GM18951 (cell line): ENCODE measurements at regions not wholly inside any gene's neighbourhood (a gene's known extent, or its start where the extent isn't known, plus 50 kb on each side); places are given as distances from the start of the nearest gene placed in this dataset.

Experiments
- POLR2A ChIP-seq: IDR thresholded peaks from 4 replicates; pipeline ENCODE4 v1.6.1; 2011; ENCODE audit warnings: mild to moderate bottlenecking; ENCODE audit not compliant: insufficient read length, insufficient read depth; ENCODE audit errors: extremely low read depth
- in situ Hi-C: fragments of 300-500 bp; cut with MboI; formaldehyde crosslinking; loops from one replicate; pipeline ENCODE4 v1.12.0; 2022; ENCODE audit warnings: low sequenced_read_pairs, mixed read lengths, inconsistent platforms; ENCODE audit not compliant: unreplicated experiment

GRCh38 chr7:142626420-142627035, 122.7 kb upstream of the PRSS1 start:
- in situ Hi-C loops: loop anchor here (25.0 kb wide), 1 partner anchor 186 kb away; no protein-coding TSS in a partner anchor
- TF ChIP-seq POLR2A: no peak

GRCh38 chr7:142625216-142625615, 124.1 kb upstream of the PRSS1 start:
- in situ Hi-C loops: loop anchor here (25.0 kb wide), 1 partner anchor 187 kb away; no protein-coding TSS in a partner anchor

GRCh38 chr7:142620402-142620801, 128.9 kb upstream of the PRSS1 start:
- in situ Hi-C loops: no loop called here
- no peak for TF ChIP-seq POLR2A

- in situ Hi-C loops: no loop called here
- no peak for TF ChIP-seq POLR2A
Observed at GRCh38 chr7:142618655-142619351, 130.5 kb upstream of the PRSS1 start.

GRCh38 chr7:142616842-142617241, 132.4 kb upstream of the PRSS1 start:
- in situ Hi-C loops: no loop called here
- TF ChIP-seq POLR2A: no peak

- no peak for TF ChIP-seq POLR2A
- in situ Hi-C loops: no loop called here
Observed at GRCh38 chr7:142616121-142616643, 133.1 kb upstream of the PRSS1 start.

GRCh38 chr7:142615508-142615907, 133.8 kb upstream of the PRSS1 start:
- no peak for TF ChIP-seq POLR2A
- in situ Hi-C loops: no loop called here

GRCh38 chr7:142614116-142614515, 135.2 kb upstream of the PRSS1 start:
- in situ Hi-C loops: no loop called here
- TF ChIP-seq POLR2A: no peak

GRCh38 chr7:142612237-142612881, 136.9 kb upstream of the PRSS1 start:
- TF ChIP-seq POLR2A: no peak
- in situ Hi-C loops: no loop called here

GRCh38 chr7:142611566-142612236, 137.6 kb upstream of the PRSS1 start:
- no peak for TF ChIP-seq POLR2A
- in situ Hi-C loops: no loop called here

GRCh38 chr7:142608630-142609428, 140.4 kb upstream of the PRSS1 start:
- in situ Hi-C loops: no loop called here

GRCh38 chr7:142607351-142607750, 141.9 kb upstream of the PRSS1 start:
- no peak for TF ChIP-seq POLR2A
- in situ Hi-C loops: no loop called here

More at GRCh38 chr7:142608630-142609428, 140.4 kb upstream of the PRSS1 start:
- no peak for TF ChIP-seq POLR2A

GRCh38 chr7:142606081-142606480, 143.2 kb upstream of the PRSS1 start:
- no peak for TF ChIP-seq POLR2A
- in situ Hi-C loops: no loop called here

GRCh38 chr7:142604671-142605070, 144.6 kb upstream of the PRSS1 start:
- TF ChIP-seq POLR2A: no peak
- in situ Hi-C loops: no loop called here
